GM12878 (cell line): ENCODE measurements at regions not wholly inside any gene's neighbourhood (a gene's known extent, or its start where the extent isn't known, plus 50 kb on each side); places are given as distances from the start of the nearest gene placed in this dataset.

Experiments
- BCL11A ChIP-seq: IDR thresholded peaks from 2 replicates; pipeline ENCODE4 v1.6.1; 2011; ENCODE audit warnings: low read depth, low read length
- BMI1 ChIP-seq: fragments of 450-650 bp; IDR thresholded peaks from 2 replicates; pipeline ENCODE4 v1.6.1; 2016; ENCODE audit warnings: mild to moderate bottlenecking, moderate library complexity, borderline replicate concordance
- CHD4 ChIP-seq: fragments of 200-600 bp; sonication (generic); IDR thresholded peaks from 2 replicates; pipeline ENCODE4 v1.6.1; 2016; ENCODE audit warnings: mild to moderate bottlenecking
- GATAD2B ChIP-seq: fragments of 450-650 bp; conservative IDR thresholded peaks from 2 replicates; pipeline ENCODE4 v1.6.1; 2017; ENCODE audit warnings: low read depth, mild to moderate bottlenecking, moderate library complexity
- IRF4 ChIP-seq: IDR thresholded peaks from 2 replicates; pipeline ENCODE4 v1.6.1; 2011; ENCODE audit warnings: low read depth, low read length
- JUNB ChIP-seq: IDR thresholded peaks from 2 replicates; pipeline ENCODE4 v1.6.1; 2016; ENCODE audit warnings: antibody characterized with exemption, mild to moderate bottlenecking
- MEF2A ChIP-seq: IDR thresholded peaks from 2 replicates; pipeline ENCODE4 v1.6.1; 2011; ENCODE audit warnings: low read depth, mild to moderate bottlenecking, low read length, moderate library complexity; ENCODE audit not compliant: insufficient read depth
- MTA3 ChIP-seq: IDR thresholded peaks from 2 replicates; pipeline ENCODE4 v1.6.1; 2012; ENCODE audit warnings: low read length, inconsistent platforms, borderline replicate concordance
- PAX8 ChIP-seq: fragments of 450-650 bp; IDR thresholded peaks from 2 replicates; pipeline ENCODE4 v1.6.1; 2017; ENCODE audit warnings: mild to moderate bottlenecking, moderate library complexity
- RB1 ChIP-seq: fragments of 450-650 bp; formaldehyde crosslinking; IDR thresholded peaks from 2 replicates; pipeline ENCODE4 v1.6.1; 2017; ENCODE audit warnings: mild to moderate bottlenecking, borderline replicate concordance
- SMAD1 ChIP-seq: fragments of 450-650 bp; IDR thresholded peaks from 2 replicates; pipeline ENCODE4 v1.6.1; 2018; ENCODE audit warnings: mild to moderate bottlenecking, low read depth; ENCODE audit not compliant: partially characterized antibody
- SPI1 ChIP-seq: IDR thresholded peaks from 2 replicates; pipeline ENCODE4 v1.6.1; 2011; ENCODE audit warnings: low read depth, mild to moderate bottlenecking, low read length, moderate library complexity, borderline replicate concordance; ENCODE audit not compliant: insufficient read depth
- SREBF1 ChIP-seq: IDR thresholded peaks from 2 replicates; pipeline ENCODE4 v1.6.1; 2012; ENCODE audit warnings: mild to moderate bottlenecking, low read length
- STAT1 ChIP-seq: fragments of 450-650 bp; conservative IDR thresholded peaks from 2 replicates; pipeline ENCODE4 v1.6.1; 2014; ENCODE audit warnings: antibody characterized with exemption, mild to moderate bottlenecking
- SUPT20H ChIP-seq: IDR thresholded peaks from 2 replicates; pipeline ENCODE4 v1.6.1; 2011; ENCODE audit warnings: low read depth, mild to moderate bottlenecking, low read length, moderate library complexity, borderline replicate concordance; ENCODE audit not compliant: control insufficient read depth
- ZSCAN29 ChIP-seq: fragments of 450-650 bp; IDR thresholded peaks from 2 replicates; pipeline ENCODE4 v1.6.1; 2017; ENCODE audit warnings: mild to moderate bottlenecking, moderate library complexity
- TF ChIP-seq, protein P1 (sequence below): fragments of 450-650 bp; conservative IDR thresholded peaks from 2 replicates; pipeline ENCODE4 v1.6.1; 2017; ENCODE audit warnings: mild to moderate bottlenecking, moderate library complexity
- TF ChIP-seq, protein P2 (sequence below): fragments of 450-650 bp; IDR thresholded peaks from 2 replicates; pipeline ENCODE4 v1.6.1; 2017; ENCODE audit warnings: low read depth, mild to moderate bottlenecking, moderate library complexity
- TF ChIP-seq, protein P3 (sequence below), 3 experiments: IDR thresholded peaks in 2 of 3; conservative IDR thresholded peaks in 1 of 3; 2 replicates each; pipeline ENCODE4 v1.5.1; 2011; ENCODE audit warnings: low read depth in 3 of 3, low read length in 3 of 3, mild to moderate bottlenecking in 3 of 3, control low read depth in 2 of 3, moderate library complexity in 2 of 3, inconsistent platforms in 1 of 3, mixed read lengths in 1 of 3; ENCODE audit not compliant: control insufficient read depth in 2 of 3, insufficient read depth in 1 of 3; ENCODE audit errors: extremely low read depth in 1 of 3
- TF ChIP-seq, protein P4 (sequence below): fragments of 450-650 bp; IDR thresholded peaks from 2 replicates; pipeline ENCODE4 v1.6.1; 2018; ENCODE audit warnings: borderline replicate concordance, mild to moderate bottlenecking; ENCODE audit not compliant: partially characterized antibody
- TF ChIP-seq, protein P5 (sequence below): IDR thresholded peaks from 2 replicates; pipeline ENCODE4 v1.6.1; 2011; ENCODE audit warnings: borderline replicate concordance, low read depth, mild to moderate bottlenecking, moderate library complexity, low read length; ENCODE audit not compliant: insufficient read depth, poor library complexity, severe bottlenecking

DNA sequence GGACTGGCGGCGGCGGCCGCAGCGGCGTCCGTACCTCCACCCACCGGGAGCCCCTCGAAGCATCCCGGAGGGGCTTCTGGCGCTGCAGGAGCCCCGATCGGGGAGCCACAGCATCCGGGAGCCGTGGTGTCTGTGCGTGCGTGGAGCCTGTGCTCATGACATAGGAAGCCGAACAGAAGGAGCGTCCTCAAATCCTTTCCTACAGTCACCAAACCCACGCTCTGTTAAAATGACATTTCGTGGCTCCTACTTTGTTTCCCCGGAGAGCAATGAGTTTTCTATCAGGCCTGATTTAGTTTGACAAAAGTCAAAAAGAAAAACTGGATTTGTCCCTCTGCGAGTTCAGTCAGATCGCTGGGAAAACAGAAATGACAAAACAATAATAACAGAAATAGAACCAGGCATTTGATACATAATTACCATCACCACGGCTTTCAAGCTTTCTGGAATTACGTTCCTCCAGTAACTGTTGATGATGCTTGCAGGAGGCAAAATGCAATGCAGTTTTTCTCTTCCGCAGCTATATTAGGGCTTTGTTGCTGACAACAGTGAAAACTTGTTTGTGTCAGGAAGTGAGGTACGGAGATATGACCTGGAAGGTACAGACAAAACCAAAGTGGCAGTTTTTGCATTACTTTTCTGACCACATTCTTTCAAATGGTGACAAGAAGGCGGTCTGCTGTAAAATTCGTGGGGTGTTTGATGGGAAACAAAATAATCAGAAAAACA is 219.3 kb upstream of the MKLN1 start (continued):
- peak; percentile 18; the same call in 1 of the 2 replicates for TF ChIP-seq BCL11A
- TF ChIP-seq SPI1 = no peak
- TF ChIP-seq SREBF1 = no peak
- TF ChIP-seq BMI1 = no peak
- TF ChIP-seq SMAD1 = peak; percentile 71
- TF ChIP-seq, protein P1, sequence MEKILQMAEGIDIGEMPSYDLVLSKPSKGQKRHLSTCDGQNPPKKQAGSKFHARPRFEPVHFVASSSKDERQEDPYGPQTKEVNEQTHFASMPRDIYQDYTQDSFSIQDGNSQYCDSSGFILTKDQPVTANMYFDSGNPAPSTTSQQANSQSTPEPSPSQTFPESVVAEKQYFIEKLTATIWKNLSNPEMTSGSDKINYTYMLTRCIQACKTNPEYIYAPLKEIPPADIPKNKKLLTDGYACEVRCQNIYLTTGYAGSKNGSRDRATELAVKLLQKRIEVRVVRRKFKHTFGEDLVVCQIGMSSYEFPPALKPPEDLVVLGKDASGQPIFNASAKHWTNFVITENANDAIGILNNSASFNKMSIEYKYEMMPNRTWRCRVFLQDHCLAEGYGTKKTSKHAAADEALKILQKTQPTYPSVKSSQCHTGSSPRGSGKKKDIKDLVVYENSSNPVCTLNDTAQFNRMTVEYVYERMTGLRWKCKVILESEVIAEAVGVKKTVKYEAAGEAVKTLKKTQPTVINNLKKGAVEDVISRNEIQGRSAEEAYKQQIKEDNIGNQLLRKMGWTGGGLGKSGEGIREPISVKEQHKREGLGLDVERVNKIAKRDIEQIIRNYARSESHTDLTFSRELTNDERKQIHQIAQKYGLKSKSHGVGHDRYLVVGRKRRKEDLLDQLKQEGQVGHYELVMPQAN = no peak; the same call in none of the 2 replicates
- TF ChIP-seq CHD4 = no peak
- peak; percentile 61; the same call in 1 of the 2 replicates for TF ChIP-seq MEF2A
- TF ChIP-seq STAT1 = no peak
- TF ChIP-seq IRF4 = no peak
- no peak for TF ChIP-seq PAX8
- TF ChIP-seq, protein P2, sequence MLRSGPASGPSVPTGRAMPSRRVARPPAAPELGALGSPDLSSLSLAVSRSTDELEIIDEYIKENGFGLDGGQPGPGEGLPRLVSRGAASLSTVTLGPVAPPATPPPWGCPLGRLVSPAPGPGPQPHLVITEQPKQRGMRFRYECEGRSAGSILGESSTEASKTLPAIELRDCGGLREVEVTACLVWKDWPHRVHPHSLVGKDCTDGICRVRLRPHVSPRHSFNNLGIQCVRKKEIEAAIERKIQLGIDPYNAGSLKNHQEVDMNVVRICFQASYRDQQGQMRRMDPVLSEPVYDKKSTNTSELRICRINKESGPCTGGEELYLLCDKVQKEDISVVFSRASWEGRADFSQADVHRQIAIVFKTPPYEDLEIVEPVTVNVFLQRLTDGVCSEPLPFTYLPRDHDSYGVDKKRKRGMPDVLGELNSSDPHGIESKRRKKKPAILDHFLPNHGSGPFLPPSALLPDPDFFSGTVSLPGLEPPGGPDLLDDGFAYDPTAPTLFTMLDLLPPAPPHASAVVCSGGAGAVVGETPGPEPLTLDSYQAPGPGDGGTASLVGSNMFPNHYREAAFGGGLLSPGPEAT = peak; percentile 9; the same call in 1 of the 2 replicates
- TF ChIP-seq ZSCAN29 = no peak
- TF ChIP-seq, protein P3, sequence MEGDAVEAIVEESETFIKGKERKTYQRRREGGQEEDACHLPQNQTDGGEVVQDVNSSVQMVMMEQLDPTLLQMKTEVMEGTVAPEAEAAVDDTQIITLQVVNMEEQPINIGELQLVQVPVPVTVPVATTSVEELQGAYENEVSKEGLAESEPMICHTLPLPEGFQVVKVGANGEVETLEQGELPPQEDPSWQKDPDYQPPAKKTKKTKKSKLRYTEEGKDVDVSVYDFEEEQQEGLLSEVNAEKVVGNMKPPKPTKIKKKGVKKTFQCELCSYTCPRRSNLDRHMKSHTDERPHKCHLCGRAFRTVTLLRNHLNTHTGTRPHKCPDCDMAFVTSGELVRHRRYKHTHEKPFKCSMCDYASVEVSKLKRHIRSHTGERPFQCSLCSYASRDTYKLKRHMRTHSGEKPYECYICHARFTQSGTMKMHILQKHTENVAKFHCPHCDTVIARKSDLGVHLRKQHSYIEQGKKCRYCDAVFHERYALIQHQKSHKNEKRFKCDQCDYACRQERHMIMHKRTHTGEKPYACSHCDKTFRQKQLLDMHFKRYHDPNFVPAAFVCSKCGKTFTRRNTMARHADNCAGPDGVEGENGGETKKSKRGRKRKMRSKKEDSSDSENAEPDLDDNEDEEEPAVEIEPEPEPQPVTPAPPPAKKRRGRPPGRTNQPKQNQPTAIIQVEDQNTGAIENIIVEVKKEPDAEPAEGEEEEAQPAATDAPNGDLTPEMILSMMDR (IDR thresholded peaks at IDR 0.05 in 2 of 3, conservative IDR thresholded peaks at IDR 0.05 in 1 of 3; ENCODE audit: control insufficient read depth in 2 of 3, extremely low read depth in 1 of 3, insufficient read depth in 1 of 3, low read depth in 3 of 3, low read length in 3 of 3) = no peak
- no peak for TF ChIP-seq GATAD2B
- no peak for TF ChIP-seq RB1
- no peak for TF ChIP-seq SUPT20H
- no peak for TF ChIP-seq JUNB
- TF ChIP-seq MTA3 = no peak
- TF ChIP-seq, protein P4, sequence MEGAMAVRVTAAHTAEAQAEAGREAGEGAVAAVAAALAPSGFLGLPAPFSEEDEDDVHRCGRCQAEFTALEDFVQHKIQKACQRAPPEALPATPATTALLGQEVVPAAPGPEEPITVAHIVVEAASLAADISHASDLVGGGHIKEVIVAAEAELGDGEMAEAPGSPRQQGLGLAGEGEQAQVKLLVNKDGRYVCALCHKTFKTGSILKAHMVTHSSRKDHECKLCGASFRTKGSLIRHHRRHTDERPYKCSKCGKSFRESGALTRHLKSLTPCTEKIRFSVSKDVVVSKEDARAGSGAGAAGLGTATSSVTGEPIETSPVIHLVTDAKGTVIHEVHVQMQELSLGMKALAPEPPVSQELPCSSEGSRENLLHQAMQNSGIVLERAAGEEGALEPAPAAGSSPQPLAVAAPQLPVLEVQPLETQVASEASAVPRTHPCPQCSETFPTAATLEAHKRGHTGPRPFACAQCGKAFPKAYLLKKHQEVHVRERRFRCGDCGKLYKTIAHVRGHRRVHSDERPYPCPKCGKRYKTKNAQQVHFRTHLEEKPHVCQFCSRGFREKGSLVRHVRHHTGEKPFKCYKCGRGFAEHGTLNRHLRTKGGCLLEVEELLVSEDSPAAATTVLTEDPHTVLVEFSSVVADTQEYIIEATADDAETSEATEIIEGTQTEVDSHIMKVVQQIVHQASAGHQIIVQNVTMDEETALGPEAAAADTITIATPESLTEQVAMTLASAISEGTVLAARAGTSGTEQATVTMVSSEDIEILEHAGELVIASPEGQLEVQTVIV = no peak
- TF ChIP-seq, protein P5, sequence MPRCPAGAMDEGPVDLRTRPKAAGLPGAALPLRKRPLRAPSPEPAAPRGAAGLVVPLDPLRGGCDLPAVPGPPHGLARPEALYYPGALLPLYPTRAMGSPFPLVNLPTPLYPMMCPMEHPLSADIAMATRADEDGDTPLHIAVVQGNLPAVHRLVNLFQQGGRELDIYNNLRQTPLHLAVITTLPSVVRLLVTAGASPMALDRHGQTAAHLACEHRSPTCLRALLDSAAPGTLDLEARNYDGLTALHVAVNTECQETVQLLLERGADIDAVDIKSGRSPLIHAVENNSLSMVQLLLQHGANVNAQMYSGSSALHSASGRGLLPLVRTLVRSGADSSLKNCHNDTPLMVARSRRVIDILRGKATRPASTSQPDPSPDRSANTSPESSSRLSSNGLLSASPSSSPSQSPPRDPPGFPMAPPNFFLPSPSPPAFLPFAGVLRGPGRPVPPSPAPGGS = no peak
